Liver (tissue), 8 donors: ENCODE measurements at regions not wholly inside any gene's neighbourhood (a gene's known extent, or its start where the extent isn't known, plus 50 kb on each side); places are given as distances from the start of the nearest gene placed in this dataset.

Experiments used
- DNase-seq: peaks from one replicate; pipeline ENCODE4 v3.0.0-alpha.2; 2017; ENCODE audit warnings: low spot score
- H3K27ac ChIP-seq, 2 donors: one replicate each; pipeline ENCODE4 v1.7.0; 2013; ENCODE audit warnings: inconsistent platforms in 2 of 2, low read length in 2 of 2, control low read depth in 1 of 2, low read depth in 1 of 2, mild to moderate bottlenecking in 1 of 2
- H3K27me3 ChIP-seq, 4 donors: one replicate each; pipeline versions ENCODE4 v1.6.1 to v1.7.0; 2013; ENCODE audit warnings: low read length in 3 of 4, inconsistent platforms in 1 of 4, mild to moderate bottlenecking in 1 of 4, moderate library complexity in 1 of 4; ENCODE audit not compliant: control insufficient read depth in 4 of 4, insufficient read depth in 4 of 4
- H3K36me3 ChIP-seq, 4 donors: one replicate each; pipeline versions ENCODE4 v1.6.1 to v1.7.0; 2013; ENCODE audit warnings: low read length in 3 of 4, mild to moderate bottlenecking in 3 of 4, low read depth in 1 of 4, moderate library complexity in 1 of 4; ENCODE audit not compliant: control insufficient read depth in 4 of 4, insufficient read depth in 3 of 4
- H3K4me1 ChIP-seq, 4 donors: one replicate each; pipeline versions ENCODE4 v1.6.1 to v1.7.0; 2013; ENCODE audit warnings: low read length in 3 of 4, mild to moderate bottlenecking in 3 of 4, moderate library complexity in 1 of 4; ENCODE audit not compliant: control insufficient read depth in 4 of 4, insufficient read depth in 4 of 4
- H3K4me3 ChIP-seq, 3 donors: one replicate each; pipeline versions ENCODE4 v1.6.1 to v1.7.0; 2013; ENCODE audit warnings: low read length in 3 of 3, control low read depth in 1 of 3, low read depth in 1 of 3, mild to moderate bottlenecking in 1 of 3
- H3K9ac ChIP-seq, 2 donors: one replicate each; pipeline ENCODE4 v1.7.0; 2013; ENCODE audit warnings: low read length in 2 of 2, mild to moderate bottlenecking in 2 of 2, moderate library complexity in 2 of 2, control low read depth in 1 of 2, low read depth in 1 of 2
- H3K9me3 ChIP-seq, 4 donors: one replicate each; pipeline versions ENCODE4 v1.6.1 to v1.7.0; 2013; ENCODE audit warnings: low read length in 3 of 4; ENCODE audit not compliant: control insufficient read depth in 4 of 4
- CTCF ChIP-seq: fragments of 150-350 bp; IDR thresholded peaks from 2 replicates; pipeline ENCODE4 v1.5.1; 2017; ENCODE audit warnings: improper control_type of control experiment, low read depth, low read length; ENCODE audit not compliant: missing input control
- EGR1 ChIP-seq, 2 donors: IDR thresholded peaks; 2 replicates each; pipeline ENCODE4 v1.6.1; 2016 to 2018; ENCODE audit warnings: antibody characterized with exemption in 2 of 2, low read depth in 2 of 2
- FOXA1 ChIP-seq: IDR thresholded peaks from 2 replicates; pipeline ENCODE4 v1.6.1; 2016; ENCODE audit warnings: antibody characterized with exemption
- FOXA2 ChIP-seq: IDR thresholded peaks from 2 replicates; pipeline ENCODE4 v1.6.1; 2016; ENCODE audit warnings: antibody characterized with exemption
- GABPA ChIP-seq, 2 donors: IDR thresholded peaks in 1 of 2; conservative IDR thresholded peaks in 1 of 2; 2 replicates each; pipeline ENCODE4 v1.6.1; 2016; ENCODE audit warnings: antibody characterized with exemption in 2 of 2, mild to moderate bottlenecking in 1 of 2, moderate library complexity in 1 of 2
- HNF4A ChIP-seq, 2 donors: conservative IDR thresholded peaks; 2 replicates each; pipeline ENCODE4 v1.6.1; 2016; ENCODE audit warnings: antibody characterized with exemption in 2 of 2, mild to moderate bottlenecking in 2 of 2
- HNF4G ChIP-seq: IDR thresholded peaks from 2 replicates; pipeline ENCODE4 v1.6.1; 2016; ENCODE audit warnings: antibody characterized with exemption
- JUND ChIP-seq, 2 donors: IDR thresholded peaks; 2 replicates each; pipeline ENCODE4 v1.6.1; 2016; ENCODE audit warnings: antibody characterized with exemption in 2 of 2
- NR2F2 ChIP-seq: IDR thresholded peaks from 2 replicates; pipeline ENCODE4 v1.6.1; 2016; ENCODE audit warnings: antibody characterized with exemption
- RAD21 ChIP-seq, 2 donors: IDR thresholded peaks; 2 replicates each; pipeline ENCODE4 v1.6.1; 2016; ENCODE audit warnings: antibody characterized with exemption in 2 of 2, mild to moderate bottlenecking in 2 of 2
- REST ChIP-seq: IDR thresholded peaks from 2 replicates; pipeline ENCODE4 v1.6.1; 2016; ENCODE audit warnings: antibody characterized with exemption, mild to moderate bottlenecking
- RXRA ChIP-seq, 2 donors: IDR thresholded peaks; 2 replicates each; pipeline ENCODE4 v1.6.1; 2017 to 2018; ENCODE audit warnings: antibody characterized with exemption in 2 of 2, mild to moderate bottlenecking in 1 of 2
- SP1 ChIP-seq: IDR thresholded peaks from 2 replicates; pipeline ENCODE4 v1.6.1; 2018; ENCODE audit warnings: antibody characterized with exemption, mild to moderate bottlenecking
- TAF1 ChIP-seq: conservative IDR thresholded peaks from 2 replicates; pipeline ENCODE4 v1.6.1; 2016; ENCODE audit warnings: antibody characterized with exemption, mild to moderate bottlenecking
- YY1 ChIP-seq: IDR thresholded peaks from 2 replicates; pipeline ENCODE4 v1.6.1; 2016; ENCODE audit warnings: antibody characterized with exemption, mild to moderate bottlenecking
- ZBTB33 ChIP-seq: IDR thresholded peaks from 2 replicates; pipeline ENCODE4 v1.6.1; 2016; ENCODE audit warnings: antibody characterized with exemption
- WGBS: extraction: QIAGEN DNeasy Blood & Tissue Kit; methylation state at CpG from one replicate; pipeline ENCODE4 v1.1.7; 2013; 5-methylcytosine and 5-hydroxymethylcytosine counted together
- TF ChIP-seq, protein P1 (sequence below): IDR thresholded peaks from 2 replicates; pipeline ENCODE4 v1.6.1; 2016; ENCODE audit warnings: antibody characterized with exemption
- TF ChIP-seq, protein P2 (sequence below): IDR thresholded peaks from 2 replicates; pipeline ENCODE4 v1.6.1; 2016; ENCODE audit warnings: antibody characterized with exemption
- donor health status: healthy.
- donor health status: healthy.
- donor health status: healthy.
- donor health status: healthy.
- donor health status: healthy.

DNA sequence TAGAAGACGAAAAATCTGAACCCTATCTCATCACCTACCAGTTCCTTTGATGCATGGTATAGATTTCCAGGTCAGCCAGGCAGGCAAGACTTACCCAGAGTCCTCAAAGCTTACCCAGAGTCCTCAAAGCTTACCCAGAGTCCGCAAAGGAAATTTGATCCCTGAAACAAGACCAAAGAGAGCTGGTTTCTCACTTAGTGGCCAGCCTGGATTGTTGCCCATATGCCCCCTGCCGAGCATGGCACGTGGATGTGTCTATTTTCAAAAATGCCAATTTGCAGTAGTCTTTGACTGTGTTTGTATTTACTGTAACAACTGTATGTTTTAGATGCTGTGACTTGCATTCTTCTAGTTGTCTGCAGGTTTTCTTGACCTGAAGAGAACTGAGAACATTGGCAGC lies 120.2 kb upstream of the STARD3NL start (continued):
- no peak for TF ChIP-seq REST

DNA sequence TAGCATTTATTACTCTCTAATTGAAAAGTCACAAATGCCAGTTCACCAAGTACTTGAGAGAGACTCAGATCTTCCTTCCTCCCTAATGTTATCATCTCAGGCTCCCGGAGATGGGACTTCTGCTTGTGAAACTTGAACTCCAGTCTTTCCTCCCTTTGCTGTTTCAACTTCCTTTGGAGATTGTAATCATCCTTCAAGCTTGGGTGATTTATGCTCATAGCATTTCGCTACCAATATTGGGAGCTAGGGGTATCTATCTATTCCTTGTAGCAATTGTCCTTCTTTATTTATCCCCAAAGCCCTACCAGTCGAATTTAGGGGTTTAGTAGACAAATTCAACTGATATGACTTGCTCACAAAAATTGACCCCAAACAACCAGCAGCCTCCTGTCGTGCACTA lies 117.9 kb upstream of the STARD3NL start:
- Histone ChIP-seq H3K9me3 (no peaks in the 10 kb centered on the region), H3K4me1 (no peaks in the 10 kb centered on the region), H3K27ac (no peak overlapping the region), H3K36me3 (no peaks in the 10 kb centered on the region), H3K4me3 (no peak overlapping the region), H3K27me3 (no peaks in the 10 kb centered on the region), H3K9ac (no peak overlapping the region)
- no peak for TF ChIP-seq CTCF
- TF ChIP-seq YY1, result no peak
- no peak for TF ChIP-seq GABPA (IDR thresholded peaks at IDR 0.05 in 1 of 2, conservative IDR thresholded peaks at IDR 0.05 in 1 of 2)
- TF ChIP-seq, protein P1, sequence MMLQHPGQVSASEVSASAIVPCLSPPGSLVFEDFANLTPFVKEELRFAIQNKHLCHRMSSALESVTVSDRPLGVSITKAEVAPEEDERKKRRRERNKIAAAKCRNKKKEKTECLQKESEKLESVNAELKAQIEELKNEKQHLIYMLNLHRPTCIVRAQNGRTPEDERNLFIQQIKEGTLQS, result no peak
- TF ChIP-seq NR2F2, result no peak
- TF ChIP-seq FOXA2, result no peak
- TF ChIP-seq RAD21 (IDR thresholded peaks at IDR 0.05), result no peak
- no peak for TF ChIP-seq TAF1
- TF ChIP-seq FOXA1, result no peak
- TF ChIP-seq ZBTB33, result no peak
- TF ChIP-seq EGR1 (IDR thresholded peaks at IDR 0.05; ENCODE audit: low read depth in 2 of 2), result no peak
- TF ChIP-seq REST, result no peak
- no peak for TF ChIP-seq SP1
- TF ChIP-seq, protein P2, sequence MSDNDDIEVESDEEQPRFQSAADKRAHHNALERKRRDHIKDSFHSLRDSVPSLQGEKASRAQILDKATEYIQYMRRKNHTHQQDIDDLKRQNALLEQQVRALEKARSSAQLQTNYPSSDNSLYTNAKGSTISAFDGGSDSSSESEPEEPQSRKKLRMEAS, result no peak
- TF ChIP-seq RXRA (IDR thresholded peaks at IDR 0.05), result no peak
- TF ChIP-seq HNF4A (conservative IDR thresholded peaks at IDR 0.05), result no peak
- no peak for TF ChIP-seq HNF4G
- TF ChIP-seq JUND (IDR thresholded peaks at IDR 0.05), result no peak
- 45% methylated on average over 4 of the region's 4 CpGs for WGBS
- DNase-seq, result no peak
